Small intestine (tissue), 7 donors: ENCODE measurements at regions not wholly inside any gene's neighbourhood (a gene's known extent, or its start where the extent isn't known, plus 50 kb on each side); places are given as distances from the start of the nearest gene placed in this dataset.

Source experiments
- DNase-seq, 2 donors: peaks; one replicate each; pipeline versions ENCODE4 v3.0.0 to v3.0.0-alpha.2; 2013
- FAIRE-seq: peaks from 2 replicates; lab custom pipeline; 2012; peaks lifted over from hg19 to GRCh38; lab: Jason Lieb, UNC
- H3K27ac ChIP-seq, 3 donors: one replicate each; pipeline ENCODE4 v1.5.1; 2013; ENCODE audit warnings: low read length in 2 of 3, mild to moderate bottlenecking in 2 of 3, control low read depth in 1 of 3, inconsistent platforms in 1 of 3, low read depth in 1 of 3, moderate library complexity in 1 of 3
- H3K27me3 ChIP-seq, 3 donors: one replicate each; pipeline ENCODE4 v1.6.1; 2013; ENCODE audit warnings: low read length in 3 of 3, inconsistent platforms in 1 of 3; ENCODE audit not compliant: control insufficient read depth in 3 of 3, insufficient read depth in 3 of 3
- H3K36me3 ChIP-seq, 3 donors: one replicate each; pipeline ENCODE4 v1.6.1; 2013; ENCODE audit warnings: low read length in 3 of 3, inconsistent platforms in 1 of 3, low read depth in 1 of 3, mild to moderate bottlenecking in 1 of 3, moderate library complexity in 1 of 3; ENCODE audit not compliant: control insufficient read depth in 3 of 3, insufficient read depth in 2 of 3
- H3K4me1 ChIP-seq, 3 donors: one replicate each; pipeline ENCODE4 v1.6.1; 2013; ENCODE audit warnings: low read length in 2 of 3, inconsistent platforms in 1 of 3, low read depth in 1 of 3, mild to moderate bottlenecking in 1 of 3, moderate library complexity in 1 of 3; ENCODE audit not compliant: control insufficient read depth in 3 of 3, insufficient read depth in 2 of 3
- H3K4me3 ChIP-seq, 3 donors: one replicate each; pipeline ENCODE4 v1.5.1; 2013; ENCODE audit warnings: low read length in 3 of 3, control low read depth in 1 of 3, inconsistent platforms in 1 of 3, low read depth in 1 of 3, mild to moderate bottlenecking in 1 of 3, moderate library complexity in 1 of 3
- H3K9me3 ChIP-seq, 2 donors: one replicate each; pipeline ENCODE4 v1.6.1; 2013; ENCODE audit warnings: low read depth in 1 of 2, low read length in 1 of 2; ENCODE audit not compliant: control insufficient read depth in 2 of 2, insufficient read depth in 1 of 2
- WGBS, 3 donors: extraction: QIAGEN DNeasy Blood & Tissue Kit; methylation state at CpG; one replicate each; pipeline ENCODE4 v1.1.7; 2013; 5-methylcytosine and 5-hydroxymethylcytosine counted together
- donor health status: healthy with polysubstance abuse.
- donor health status: control.
- donor health status: control.
- donor health status: Bipolar disorder and iron deficiency.
- donor health status: healthy.

DNA sequence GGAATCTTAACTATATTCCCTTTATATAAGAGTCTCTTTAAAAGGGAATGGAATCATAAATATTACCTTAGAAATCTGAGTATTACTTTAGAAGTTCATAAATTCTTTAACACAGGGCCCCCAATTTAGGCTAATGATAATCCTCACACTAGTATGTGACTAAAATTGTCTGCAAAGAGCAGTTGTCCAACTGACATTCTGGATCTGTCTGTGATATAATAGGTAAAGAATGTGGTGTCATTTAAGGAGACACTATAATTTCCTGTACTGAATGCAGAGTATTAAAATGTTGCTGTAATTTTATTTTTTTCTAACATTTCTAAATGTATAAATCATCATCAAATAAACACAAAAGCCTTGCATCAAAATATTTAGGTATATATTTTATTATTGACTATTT is 128.5 kb upstream of the DST start:
- Histone ChIP-seq H3K36me3 (no peaks in the 10 kb centered on the region), H3K27me3 (no peaks in the 10 kb centered on the region), H3K4me1 (no peaks in the 10 kb centered on the region), H3K4me3 (no peak overlapping the region), H3K9me3 (no peaks in the 10 kb centered on the region), H3K27ac (no peak overlapping the region)
- no peak for DNase-seq
- no peak for FAIRE-seq

DNA sequence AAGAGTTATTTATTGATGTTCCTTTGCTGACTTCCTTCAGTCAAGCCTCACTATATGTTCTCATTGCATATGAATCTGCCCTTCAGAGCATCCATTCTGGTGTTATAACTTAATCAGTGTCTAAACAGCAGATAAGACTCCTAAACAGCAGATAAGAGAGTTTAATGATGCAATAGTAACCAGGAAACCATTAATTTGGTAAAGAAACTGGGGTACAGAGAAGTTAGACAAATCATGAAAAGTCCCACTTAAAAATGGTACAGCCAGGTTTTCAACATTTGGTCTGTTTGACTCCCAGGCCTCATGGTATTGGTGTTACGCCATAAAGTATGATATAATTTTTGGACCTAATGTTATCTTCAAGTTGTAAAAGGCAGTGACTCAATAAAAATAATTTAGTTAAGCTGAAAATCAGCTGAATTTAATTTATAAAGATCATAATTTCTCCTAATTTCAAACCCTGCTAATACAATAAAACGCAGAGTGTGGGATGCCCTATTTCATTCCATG is 127.4 kb upstream of the DST start:
- H3K27ac ChIP-seq: no peak overlapping the region
- DNase-seq (no peak), FAIRE-seq (no peak)
- no peaks in the 10 kb centered on the region for H3K36me3 ChIP-seq
- H3K4me1 ChIP-seq: no peaks in the 10 kb centered on the region
- H3K27me3 ChIP-seq: no peaks in the 10 kb centered on the region
- WGBS, 3 donors: 83 to 91% (median 85%) methylated on average over 2 of the region's 2 CpGs
- H3K4me3 ChIP-seq: no peak overlapping the region
- no peaks in the 10 kb centered on the region for H3K9me3 ChIP-seq

DNA sequence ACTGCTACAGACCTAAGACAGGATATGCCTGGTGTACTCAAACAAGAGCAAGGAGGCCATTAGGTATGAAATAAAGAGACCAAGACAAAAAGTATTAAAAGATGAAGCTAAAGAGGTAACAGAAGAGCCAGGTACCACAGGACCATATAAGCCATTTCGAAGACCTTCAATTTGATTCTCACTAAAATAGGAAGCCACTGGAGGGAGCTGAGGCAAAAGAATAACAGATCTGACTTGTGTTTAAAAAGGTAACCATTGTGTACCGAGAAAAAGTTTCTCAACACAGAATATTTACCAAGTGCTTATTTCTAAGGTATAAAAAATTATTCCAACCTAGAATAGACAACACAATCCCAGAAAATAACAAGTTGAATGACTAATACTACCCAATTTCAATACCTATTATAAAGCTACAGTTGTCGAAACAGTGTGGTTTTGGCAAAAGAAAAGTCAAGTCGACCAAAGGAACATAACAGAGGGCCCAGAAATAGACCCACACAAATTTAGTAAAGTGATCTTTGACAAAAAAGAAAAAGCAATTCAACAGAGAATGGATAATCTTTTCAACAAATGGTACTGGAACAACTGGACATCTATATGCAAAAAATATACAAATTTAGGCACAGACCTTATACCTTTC is 125.3 kb upstream of the DST start:
- Histone ChIP-seq H3K27ac (no peak overlapping the region), H3K4me1 (no peaks in the 10 kb centered on the region), H3K27me3 (no peaks in the 10 kb centered on the region), H3K9me3 (no peaks in the 10 kb centered on the region), H3K4me3 (no peak overlapping the region), H3K36me3 (no peaks in the 10 kb centered on the region)
- whole genome bisulfite sequencing, 3 donors: 76 to 81% (median 78%) methylated on average over 4 of the region's 4 CpGs
- DNase-seq (no peak), FAIRE-seq (no peak)

DNA sequence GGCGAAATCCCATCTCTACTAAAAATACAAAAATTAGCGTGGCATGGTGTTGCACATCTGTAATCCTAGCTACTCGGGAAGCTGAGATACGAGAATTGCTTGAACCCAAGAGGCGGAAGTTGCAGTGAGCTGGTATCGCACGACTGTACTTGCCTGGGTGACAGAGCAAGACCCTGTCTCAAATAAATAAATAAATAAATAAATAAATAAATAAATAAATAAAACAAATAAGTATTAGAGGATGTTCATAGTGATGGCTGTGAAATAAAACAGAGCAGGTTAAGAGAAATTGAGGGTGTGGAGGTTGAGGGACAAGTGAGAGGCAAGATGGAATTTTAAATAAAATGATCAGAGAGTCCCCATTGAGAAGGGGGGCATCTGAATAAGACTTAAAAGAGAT is 124.7 kb upstream of the DST start:
- WGBS, 3 donors: 91 to 95% (median 95%) methylated on average over 7 of the region's 7 CpGs
- Histone ChIP-seq H3K4me3 (no peak overlapping the region), H3K27ac (no peak overlapping the region), H3K9me3 (no peaks in the 10 kb centered on the region), H3K27me3 (no peaks in the 10 kb centered on the region), H3K36me3 (no peaks in the 10 kb centered on the region), H3K4me1 (no peaks in the 10 kb centered on the region)
- no peak for DNase-seq
- no peak for FAIRE-seq

DNA sequence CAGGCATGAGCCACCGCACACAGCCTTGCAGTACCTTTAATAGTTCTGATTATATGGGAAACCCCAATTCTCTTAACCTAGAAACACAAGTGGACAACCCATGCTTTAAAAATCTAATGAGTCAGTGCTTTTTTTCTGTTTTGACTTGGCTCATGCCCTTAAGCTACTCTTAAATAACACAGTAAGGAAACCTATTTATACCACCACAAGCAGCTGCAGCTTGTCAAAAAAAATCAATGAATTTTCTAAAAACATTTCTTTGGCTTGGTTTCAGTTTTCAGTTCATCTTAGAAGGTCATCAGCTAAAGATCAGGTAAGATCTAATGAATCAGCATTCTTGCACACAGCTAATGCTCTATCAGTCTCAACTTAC is 124.1 kb upstream of the DST start:
- FAIRE-seq: no peak

DNA sequence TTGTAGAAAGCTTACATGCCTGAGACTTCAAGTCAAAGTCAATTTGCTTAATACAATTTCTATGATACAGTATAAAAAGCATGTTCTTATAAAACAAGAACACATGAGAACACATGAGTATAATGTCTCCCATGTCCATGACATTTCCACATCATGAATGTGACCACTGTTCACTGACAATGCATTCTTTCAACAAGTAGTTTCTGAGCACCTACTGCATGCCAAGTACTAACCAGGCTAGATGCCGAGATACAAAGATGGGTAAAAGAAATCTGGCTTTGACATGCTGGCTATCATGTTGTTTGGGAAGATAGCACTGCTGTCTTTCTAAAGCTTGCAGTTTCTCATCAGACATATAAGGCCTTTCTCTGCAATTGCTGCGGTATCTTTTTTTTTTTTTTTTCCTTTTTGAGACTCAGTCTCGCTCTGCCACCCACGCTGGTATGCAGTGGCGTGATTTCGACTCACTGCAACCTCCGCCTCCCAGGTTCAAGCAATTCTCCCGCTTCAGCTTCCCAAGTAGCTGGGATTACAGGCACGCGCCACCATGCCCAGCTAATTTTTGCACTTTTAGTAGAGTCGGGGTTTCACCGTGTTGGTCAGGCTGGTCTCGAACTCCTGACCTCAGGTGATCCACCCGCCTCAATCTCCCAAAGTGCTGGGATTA is 123.6 kb upstream of the DST start:
- DNase-seq: no peak
- Histone ChIP-seq H3K27ac (no peak overlapping the region), H3K27me3 (no peaks in the 10 kb centered on the region), H3K36me3 (no peaks in the 10 kb centered on the region), H3K9me3 (no peaks in the 10 kb centered on the region), H3K4me3 (no peak overlapping the region), H3K4me1 (no peaks in the 10 kb centered on the region)
- FAIRE-seq: no peak
- WGBS, 3 donors: 92 to 93% (median 93%) methylated on average over 14 of the region's 14 CpGs

More for the DNA sequence above, 124.1 kb upstream of the DST start:
- Histone ChIP-seq H3K36me3 (no peaks in the 10 kb centered on the region), H3K27me3 (no peaks in the 10 kb centered on the region), H3K27ac (no peak overlapping the region), H3K9me3 (no peaks in the 10 kb centered on the region), H3K4me1 (no peaks in the 10 kb centered on the region), H3K4me3 (no peak overlapping the region)
- DNase-seq: no peak
- WGBS, 3 donors: 88 to 100% (median 91%) methylated on average over 1 of the region's 1 CpG

DNA sequence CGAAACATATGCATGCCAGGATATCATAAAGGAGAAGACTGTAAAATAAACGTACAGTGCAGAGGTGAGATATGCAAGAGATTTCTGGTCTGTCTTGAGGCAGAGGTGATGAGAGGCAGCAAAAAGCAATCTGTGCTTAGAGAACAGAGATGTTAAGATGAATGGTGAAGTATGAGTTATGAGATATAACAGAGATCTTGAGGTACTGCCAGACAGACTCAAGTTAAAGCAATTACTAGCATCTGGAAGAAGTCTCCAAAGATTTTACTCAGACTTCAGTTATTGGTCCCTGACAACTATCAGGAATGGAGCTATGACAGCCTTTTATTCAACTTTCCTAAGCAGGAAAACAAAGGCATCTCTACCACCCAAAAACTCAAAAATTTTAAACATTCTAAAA is 122.8 kb upstream of the DST start:
- Histone ChIP-seq H3K27ac (no peak overlapping the region), H3K4me3 (no peak overlapping the region), H3K4me1 (no peaks in the 10 kb centered on the region), H3K9me3 (peaks cover 0 to 3% of the 10 kb centered on the region in 2 donors), H3K27me3 (no peaks in the 10 kb centered on the region), H3K36me3 (no peaks in the 10 kb centered on the region)
- WGBS, 3 donors: 68 to 84% (median 72%) methylated on average over 2 of the region's 2 CpGs
- no peak for FAIRE-seq
- DNase-seq: no peak

DNA sequence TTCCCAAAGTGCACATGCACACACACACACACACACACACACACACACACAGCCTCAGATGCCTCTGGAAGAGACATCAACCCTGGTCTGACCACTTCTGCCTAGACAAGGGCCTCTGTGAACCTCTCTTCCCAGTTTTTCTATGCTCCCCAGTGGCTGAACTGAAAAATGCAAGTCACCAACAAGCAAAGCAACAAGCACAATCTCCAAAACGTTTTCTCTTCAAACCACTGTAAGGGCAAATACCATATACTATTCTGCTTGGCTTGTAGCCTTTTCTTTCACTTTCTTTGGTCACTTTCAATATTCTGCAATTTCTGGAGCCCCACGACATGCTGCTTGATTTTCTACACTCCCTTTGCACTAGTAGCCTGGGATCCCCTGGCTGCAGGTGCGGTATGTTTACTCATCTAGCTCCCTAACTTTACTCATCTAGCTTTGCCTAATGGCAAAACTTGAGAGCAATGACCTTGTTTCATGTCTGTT is 121.4 kb upstream of the DST start:
- Histone ChIP-seq H3K4me1 (no peaks in the 10 kb centered on the region), H3K9me3 (peaks cover 0 to 3% of the 10 kb centered on the region in 2 donors), H3K36me3 (no peaks in the 10 kb centered on the region), H3K4me3 (no peak overlapping the region), H3K27me3 (no peaks in the 10 kb centered on the region), H3K27ac (no peak overlapping the region)
- peak; percentile 19 to 39 for DNase-seq
- 32 to 38% (median 36%) methylated on average over 3 of the region's 3 CpGs for WGBS, 3 donors
- FAIRE-seq: no peak
